ENCODE measurements at regions not wholly inside any gene's neighbourhood (a gene's known extent, or its start where the extent isn't known, plus 50 kb on each side); places are given as distances from the start of the nearest gene placed in this dataset.

DNA sequence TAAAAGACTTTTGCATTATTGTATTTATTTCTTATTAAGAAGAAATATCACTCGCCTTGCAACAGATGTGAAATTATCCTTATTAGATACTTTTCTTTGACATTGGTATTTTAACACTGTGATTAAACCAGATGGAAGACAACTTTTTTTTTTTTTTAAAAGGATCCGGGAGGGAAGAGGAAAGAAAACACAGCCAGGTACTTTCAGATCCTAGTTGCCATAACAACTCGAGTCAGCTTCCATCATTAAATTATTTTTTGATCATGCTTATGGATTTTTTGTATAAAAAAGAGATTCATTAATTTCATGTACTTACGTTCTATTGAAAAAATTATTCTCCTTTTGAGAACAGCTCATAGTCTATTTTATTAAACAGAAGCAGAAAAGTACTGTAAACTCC lies 515.7 kb downstream of the TBC1D4 start:
- no peak for DNase-seq (ENCODE audit: low spot score)

DNA sequence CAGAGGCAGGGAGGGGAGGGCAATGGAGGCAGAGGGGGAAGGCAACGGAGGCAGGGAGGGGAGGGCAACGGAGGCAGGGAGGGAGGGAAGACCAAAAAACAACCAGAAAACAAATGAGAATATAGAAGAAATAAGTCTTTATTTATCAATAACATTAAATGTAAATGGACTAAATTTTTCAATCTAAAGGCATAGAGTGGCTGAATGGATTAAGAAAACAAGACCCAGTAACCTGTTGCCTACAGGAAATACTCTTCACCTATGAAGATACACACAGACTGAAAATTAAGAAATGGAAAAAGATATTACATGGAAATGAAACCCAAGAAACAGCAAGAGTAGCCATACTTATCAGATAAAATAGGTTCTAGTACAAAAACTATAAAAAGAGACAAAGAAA lies 536.3 kb downstream of the TBC1D4 start:
- no peak for DNase-seq (ENCODE audit: low spot score)

DNA sequence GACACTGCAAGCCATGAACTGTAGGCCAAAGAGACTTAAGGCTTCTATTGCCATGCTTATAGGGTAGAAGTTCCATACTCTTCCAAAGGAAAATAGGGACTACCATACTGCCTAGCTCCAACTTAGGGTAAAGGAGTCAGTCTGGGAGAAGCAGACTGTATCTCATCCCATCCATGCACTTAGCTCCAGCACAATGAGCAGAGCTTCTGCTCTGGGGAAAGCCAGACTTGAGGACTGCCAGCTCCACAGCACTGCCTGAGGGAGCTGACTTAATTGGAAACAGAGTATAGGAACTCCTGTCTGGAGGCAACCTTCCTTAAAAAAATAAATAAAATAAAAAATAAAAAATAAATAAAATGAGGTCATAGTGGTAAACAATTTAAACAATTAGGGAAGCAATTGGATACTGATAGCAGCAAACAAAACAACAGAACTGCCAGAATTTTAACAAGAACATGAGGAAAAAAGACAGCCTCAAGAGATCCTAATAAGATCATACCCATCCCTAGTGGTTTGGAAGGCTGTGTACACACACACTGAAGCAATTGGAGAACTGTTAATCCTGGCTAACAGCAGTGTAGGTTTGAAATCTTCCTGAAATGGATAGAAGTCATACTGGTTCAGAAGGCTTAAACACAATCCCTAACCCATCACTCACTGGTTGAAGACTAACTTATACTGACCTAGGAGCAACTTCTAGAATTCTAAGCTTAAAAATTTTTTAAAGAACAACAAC lies 550.1 kb downstream of the TBC1D4 start:
- DNase-seq (ENCODE audit: low spot score), result no peak

DNA sequence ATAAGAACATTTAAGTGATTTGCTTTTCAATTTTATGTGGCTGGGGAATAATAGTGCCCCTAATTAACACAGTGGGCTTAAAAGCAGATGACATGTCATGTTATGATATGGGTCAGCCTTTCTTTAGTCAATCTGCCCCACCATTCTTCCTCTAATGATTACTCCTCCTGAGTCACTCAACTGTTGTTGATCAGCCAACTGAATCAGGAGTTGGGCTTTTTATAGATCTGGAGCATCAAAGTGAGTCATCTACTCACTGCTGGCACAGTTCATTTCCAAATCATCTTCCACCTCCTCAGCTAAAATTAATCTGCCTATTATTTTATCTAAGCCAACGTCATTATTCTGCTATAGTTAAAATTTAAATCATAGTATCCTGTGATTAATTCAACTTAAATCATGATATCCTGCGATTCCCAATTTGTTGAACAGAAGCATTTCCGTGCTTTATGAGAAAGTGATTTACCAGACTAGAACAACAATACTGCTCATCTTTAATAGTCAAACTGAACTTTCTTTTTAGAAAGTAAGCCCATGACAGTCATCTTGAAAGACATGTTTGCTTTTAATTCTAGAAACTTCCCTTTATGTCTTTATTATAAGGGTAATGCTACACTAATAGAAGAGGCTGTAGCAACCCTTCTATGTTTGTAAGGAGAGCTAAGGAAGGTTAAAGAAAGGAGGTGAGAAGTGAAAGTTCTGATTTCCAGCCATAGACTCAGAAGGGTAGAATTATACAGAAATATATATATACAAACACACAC lies 551.4 kb downstream of the TBC1D4 start:
- no peak for DNase-seq (ENCODE audit: low spot score)

DNA sequence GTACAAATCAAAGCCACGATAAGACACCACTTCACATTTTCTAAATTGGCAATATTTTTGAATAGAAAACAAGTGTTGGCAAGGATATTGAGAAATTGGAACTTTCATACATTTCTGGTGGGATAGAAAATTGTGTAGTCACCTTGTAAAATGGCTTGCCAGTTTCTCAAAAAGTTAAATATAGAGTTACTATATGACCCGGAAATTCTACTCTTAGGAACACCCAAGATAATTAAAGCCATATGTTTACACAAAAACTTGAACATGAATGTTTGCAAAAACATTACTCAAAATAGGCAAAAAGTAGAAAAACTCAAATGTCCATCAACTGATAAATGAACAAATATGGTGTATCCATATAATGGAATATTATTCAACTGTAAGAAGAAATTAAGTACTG lies 552.5 kb downstream of the TBC1D4 start:
- no peak for DNase-seq (ENCODE audit: low spot score)

DNA sequence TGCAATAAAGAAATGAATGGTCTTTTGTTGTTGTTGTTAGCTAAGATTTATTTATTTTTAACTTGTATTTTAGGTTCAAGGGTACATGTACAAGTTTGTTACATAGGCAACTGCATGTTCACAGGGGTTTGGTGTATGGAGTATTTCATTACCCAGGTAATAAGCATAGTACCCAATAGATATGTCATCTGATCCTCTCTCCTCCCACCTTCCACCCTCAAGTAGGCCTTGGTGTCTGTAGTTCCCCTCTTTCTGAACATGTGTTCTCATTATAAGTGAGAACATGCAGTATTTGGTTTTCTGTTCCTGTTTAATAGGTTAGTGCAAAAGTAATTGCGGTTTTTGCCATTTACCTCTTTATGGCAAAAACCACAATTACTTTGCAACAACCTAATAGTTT lies 554.1 kb downstream of the TBC1D4 start:
- no peak for DNase-seq (ENCODE audit: low spot score)

DNA sequence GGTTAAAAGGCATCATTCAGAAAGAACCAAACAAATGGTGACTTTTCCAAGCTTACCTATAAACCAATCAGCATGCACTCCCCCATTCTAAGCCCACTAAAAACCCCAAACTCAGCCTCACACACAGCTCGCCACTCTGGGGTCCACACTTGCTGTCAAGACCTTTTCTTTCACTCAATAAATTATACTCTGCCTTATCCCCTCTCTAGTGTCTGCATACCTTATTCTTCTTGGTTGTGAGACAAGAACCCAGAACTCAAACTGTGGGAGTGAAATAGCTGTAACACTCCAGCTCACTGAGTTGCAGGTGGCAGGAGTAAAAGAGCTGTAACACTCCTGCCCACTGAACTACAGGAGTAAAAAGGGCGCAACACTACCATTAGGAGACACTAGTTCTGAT lies 559.0 kb downstream of the TBC1D4 start:
- no peak for DNase-seq (ENCODE audit: low spot score)

DNA sequence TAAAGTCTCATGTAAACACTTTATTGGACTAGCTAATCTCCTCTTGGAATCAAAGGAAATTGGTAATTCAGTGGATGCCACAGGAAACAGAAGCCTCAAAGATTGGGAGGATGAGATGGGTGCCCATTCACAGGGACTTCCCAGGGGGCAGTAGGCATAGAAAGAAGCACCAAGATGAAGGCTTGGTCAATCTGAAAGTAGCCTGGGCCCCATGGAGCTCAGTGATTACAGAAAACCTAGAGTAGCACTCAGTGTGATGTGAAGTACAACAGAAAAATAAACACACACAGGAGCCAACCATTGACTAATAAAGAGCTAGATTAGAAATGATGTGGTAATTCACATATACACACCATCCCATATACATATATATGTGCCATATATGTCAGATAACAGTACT lies 560.6 kb downstream of the TBC1D4 start:
- no peak for DNase-seq (ENCODE audit: low spot score)

DNA sequence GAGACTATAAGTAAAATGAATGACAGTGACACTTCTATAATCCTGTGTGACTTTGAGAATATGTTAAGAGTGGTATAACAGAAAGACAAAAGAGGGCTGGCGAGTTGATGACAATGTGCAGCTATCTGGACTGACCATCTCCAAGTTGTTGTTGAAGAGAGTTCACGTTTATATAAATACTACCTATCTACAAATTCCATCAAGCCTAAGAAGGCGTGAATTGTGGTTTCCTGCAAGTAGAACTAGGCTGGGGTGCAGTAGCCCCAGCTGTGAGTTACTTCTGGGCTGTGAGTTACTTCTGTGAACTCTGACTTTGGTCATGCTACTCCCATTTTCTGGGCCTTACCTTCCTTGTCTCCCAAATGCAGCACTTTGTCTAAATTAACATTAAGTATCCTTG lies 561.0 kb downstream of the TBC1D4 start:
- DNase-seq (ENCODE audit: low spot score), result no peak

DNA sequence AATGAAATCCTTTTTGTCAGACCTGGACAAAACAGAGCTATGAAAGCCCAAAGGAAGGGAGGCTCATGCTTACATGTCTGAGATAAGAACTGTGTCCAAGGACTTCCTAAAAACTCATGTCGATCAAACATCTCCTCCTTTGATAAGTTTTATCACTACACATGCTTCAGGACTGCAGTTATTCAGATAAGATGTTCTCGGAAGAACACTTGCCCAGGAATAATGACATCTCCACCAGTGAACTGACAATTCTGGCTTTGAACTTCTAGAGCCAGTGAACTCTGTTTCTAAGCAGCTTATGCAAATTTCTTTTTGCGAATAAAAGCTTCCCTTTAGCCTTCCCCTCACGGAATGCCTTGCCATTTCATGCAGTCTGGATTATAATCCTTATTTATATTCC lies 561.6 kb downstream of the TBC1D4 start:
- no peak for DNase-seq (ENCODE audit: low spot score)

DNA sequence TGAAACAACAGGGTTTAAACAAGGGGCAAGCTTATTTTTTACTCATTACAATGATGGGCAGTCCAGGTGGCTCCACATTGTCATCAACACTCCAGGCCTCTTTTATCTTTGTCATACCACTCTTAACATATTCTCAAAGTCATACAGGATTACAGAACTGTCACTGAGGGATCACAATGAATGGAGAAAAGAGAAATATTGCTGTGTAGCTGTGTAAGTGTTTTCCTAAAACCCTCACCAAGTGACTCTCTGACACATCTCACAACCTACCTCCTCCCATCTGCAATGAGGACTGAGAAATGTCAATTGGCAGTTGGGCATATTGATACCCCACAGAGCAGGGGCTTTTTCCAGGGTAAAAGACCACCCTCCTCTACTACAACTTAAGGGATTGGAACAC lies 562.1 kb downstream of the TBC1D4 start:
- no peak for DNase-seq (ENCODE audit: low spot score)

DNA sequence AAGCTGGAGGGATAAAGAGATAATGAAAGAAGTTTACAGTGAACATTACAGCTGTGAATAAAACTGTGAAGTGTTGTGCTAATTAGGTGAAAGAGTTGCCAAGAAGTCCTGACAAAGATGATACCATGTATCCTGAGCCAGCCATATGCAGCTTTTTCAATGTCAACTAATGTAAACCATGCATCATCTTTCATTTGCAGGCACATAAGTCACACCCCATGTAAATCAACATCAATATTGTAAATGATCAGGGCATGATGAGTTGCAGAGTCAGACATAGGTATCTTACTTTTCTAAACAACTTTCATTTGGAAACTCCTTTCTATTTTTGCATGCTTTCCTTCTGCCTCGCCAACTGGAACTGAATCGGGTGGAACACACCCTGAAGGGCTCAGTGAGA lies 569.1 kb downstream of the TBC1D4 start:
- DNase-seq (ENCODE audit: low spot score), result no peak

DNA sequence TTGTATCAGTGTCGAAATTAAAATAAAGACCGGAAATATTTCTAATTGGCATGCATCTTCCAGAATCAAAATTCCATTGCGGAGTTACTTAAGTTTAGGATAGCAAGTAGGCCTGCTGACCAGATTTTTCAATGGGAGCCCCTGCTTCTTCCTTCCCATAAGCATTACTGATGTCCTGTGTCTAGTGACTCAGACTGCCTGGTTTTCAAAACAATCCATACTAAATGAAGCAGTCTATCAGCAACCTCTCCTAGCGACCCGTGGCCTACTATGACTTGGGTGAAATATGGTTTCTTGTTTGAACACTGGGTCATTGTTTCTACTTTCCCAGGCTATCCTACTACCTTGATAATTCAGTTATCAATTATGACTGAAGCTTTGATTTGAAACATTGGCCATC lies 571.6 kb downstream of the TBC1D4 start:
- no peak for DNase-seq (ENCODE audit: low spot score)

DNA sequence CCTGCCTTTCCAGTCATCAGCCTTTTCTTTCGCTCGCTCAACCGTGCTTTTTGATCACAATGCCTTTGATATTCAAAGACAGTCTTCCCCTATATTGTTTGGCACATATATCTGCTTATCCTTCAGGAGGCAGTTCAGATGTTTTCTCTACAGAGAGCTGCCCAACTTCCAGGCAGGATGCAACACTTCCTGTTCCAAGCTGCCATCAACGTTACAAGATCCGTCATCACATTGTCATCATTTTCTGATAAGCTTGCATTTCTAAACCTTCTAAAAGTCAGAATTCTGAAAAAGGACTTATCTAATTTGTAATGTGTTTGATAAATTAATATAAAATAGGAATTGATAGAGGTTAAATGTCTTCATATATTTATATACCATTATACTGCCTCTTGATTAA lies 574.2 kb downstream of the TBC1D4 start:
- DNase-seq (ENCODE audit: low spot score), result no peak

DNA sequence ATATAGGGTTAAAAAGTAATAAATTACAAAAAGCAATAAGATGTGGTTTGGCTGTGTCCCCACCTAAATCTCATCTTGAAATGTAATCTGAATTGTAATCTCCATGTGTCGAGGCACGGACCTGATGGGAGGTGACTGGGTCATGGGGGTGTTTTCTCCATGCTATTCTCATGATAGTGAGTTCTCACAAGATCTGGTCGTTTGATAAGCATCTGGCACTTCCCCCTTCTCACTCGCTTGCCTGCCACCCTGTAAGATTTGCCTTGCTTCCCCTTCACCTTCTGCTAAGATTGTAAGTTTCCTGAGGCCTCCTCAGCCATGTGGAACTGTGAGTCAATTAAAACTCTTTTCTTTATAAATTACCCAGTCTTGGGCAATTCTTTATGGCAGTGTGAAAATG lies 577.4 kb downstream of the TBC1D4 start:
- no peak for DNase-seq (ENCODE audit: low spot score)

DNA sequence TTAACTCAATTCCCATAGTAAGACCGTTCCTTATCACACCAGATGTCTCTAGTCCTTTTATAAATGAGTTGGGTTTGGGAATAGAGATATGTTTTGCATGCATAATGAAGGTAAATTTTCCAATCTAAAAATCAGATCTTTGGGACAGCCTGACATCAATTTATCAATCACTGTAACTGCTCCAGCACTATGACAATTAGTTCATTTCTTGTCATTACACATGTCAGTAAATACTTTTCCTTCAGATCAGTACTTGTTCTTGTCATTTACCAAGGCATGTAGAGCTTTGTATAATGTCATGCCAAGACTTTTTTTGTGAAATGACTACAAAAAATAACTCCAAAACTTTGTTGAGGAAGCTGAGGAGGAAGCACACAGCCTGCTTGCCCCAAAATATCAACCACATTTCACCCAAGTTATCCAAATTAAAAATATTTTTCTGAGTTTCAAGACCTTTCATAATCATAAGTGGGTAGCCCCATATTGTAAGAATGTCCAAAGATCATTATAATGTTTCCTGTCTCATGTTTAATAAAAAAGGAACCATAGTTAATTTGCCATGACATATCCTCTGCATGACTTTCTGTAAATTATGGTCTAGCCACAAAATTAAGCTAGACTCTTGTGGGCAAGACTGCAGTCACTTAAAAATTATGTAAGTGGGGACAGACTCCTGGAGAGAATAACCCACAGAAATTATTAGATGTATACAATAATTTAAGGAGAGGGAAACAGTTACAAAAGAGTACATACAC lies 586.8 kb downstream of the TBC1D4 start:
- no peak for DNase-seq (ENCODE audit: low spot score)

DNA sequence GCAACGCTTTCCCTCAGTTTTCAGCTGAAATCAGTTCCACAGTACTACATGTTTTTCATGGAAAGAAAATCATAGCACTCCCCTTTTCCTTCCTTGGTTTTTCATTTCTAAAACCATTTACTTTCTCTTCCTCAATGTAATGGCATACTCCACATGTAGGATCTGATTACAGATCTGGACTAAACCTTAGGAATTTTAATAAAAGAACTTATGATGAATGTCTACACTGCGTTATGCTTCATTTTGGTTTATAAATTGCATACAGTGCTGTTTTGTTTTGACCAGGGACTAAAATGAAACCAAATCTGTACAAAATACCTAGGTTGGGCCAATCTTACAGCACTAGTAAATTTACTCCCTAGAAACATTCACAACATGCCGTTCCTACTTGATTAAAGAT lies 589.9 kb downstream of the TBC1D4 start:
- no peak for DNase-seq (ENCODE audit: low spot score)

DNA sequence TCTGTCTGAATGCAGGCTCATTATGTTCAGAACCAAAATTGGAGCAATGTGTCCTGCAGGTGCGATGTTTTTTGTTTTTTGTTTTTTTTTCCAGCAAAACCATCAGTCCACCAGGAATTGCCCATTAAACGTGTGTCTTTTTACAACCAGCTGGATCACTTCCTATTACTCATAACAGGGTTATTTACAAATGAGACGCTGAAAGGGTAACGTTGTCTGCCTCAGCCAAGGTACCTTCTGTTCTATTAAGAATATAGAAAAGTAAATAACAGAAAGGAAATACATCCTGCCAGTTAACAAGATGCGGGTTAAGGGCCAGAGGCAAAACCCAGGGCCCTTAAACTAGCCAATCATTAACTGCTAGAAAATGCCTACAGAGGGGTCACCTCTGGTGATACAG lies 590.4 kb downstream of the TBC1D4 start:
- DNase-seq (ENCODE audit: low spot score), result no peak

DNA sequence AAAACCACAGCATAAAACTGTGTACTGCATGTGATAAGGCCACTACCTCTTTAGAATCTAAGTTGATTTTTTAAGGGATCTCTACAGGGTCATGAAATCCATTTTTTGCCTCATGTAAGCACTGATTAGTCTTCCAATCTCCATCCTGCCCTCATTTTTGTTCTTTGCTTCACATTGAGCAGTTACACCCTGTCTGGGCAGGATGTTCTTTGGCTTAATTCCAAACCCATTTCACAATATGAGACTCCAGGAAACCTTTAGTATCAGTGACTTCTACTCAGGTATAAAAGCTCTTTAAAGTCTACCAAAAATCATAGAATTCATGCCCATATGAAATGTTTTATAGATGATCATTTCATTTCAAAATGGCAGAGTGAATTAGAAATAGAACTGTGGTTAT lies 592.6 kb downstream of the TBC1D4 start:
- no peak for DNase-seq (ENCODE audit: low spot score)

DNA sequence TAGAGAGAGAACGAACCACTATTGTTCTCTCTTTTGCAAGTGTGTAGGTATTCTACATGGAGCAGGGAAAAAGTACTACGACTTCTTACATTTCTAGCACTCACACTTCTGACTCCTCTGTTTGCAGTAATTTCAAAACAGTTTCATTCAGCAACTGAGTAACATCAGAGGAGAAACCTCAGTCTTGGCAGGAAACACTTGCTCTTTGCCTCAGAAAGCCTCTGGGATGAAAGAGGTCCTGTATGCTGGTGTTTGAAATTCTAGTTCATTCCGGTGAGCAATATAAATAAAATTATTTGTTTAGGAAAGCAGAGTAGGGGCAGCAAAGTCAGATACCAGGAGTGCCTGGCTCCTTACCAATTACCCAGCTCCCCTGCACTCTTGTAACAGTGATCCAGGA lies 595.5 kb downstream of the TBC1D4 start:
- DNase-seq (ENCODE audit: low spot score), result no peak

DNA sequence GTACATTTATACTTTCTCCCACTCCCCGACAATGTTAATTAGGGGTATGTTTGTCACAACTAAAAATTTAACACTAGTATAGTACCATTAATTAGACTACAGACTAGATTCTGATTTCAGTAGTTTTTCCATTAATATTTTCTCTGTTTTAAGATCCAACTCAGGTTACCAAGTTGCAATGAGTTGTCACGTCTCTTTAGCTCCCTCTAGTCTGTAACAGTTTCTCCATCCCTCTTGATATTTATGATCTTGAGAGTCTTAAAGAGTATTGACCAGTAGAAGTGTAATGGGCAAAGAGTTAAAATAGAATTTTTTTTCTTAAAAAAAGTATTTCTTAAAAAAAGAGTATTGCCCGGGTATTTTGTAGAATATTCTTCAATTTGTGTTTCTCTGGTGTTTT lies 598.1 kb downstream of the TBC1D4 start:
- no peak for DNase-seq (ENCODE audit: low spot score)

DNA sequence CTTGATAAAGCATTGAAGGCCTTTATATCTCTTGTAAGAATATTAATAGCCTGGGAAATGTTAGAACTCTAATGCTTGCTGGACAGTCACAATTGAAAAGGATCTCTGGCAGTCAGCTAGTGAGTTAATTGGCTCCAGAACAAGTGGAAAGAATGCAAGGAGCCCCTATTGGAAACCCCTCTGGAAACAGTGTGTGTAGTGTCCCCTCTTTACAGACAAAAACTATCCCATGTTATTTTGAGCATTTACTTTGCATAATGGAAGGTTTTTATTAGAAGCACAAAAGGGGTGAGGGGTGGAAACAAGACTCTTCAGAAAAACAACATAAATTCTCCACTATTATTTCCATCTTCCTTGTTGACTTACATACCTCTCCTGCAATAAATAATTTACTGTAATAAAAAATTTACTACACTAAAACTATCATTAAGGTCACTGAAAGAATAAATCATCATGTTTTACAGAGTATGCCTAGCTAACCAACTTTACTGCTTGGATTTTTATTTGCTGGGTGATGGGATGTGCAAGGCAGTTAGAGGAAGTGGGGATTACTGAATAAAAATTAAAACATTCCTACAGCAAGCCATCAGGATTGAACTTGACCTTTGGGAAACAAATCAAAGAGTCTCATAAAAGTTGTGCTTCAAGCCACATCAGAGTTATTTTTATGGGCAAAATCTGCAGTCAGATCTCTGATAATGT lies 610.4 kb downstream of the TBC1D4 start:
- DNase-seq (ENCODE audit: low spot score), result no peak

DNA sequence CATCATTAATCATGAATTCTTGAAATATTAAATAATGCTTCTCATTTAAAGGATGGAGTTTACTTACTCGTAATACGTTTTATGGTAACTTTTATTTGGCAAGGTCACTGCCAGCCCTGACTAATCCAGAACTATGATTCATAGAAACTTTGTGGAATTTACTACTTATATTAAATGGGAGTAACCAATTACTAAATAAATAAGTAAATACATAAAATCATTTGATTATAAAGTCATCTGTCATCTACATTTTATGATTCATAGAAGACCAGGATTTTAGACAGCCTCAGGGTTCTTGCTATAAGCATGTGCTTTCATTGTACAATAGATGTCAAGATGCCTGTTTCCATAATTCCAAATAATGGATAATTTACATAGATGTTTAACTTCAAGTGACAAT lies 611.1 kb downstream of the TBC1D4 start:
- DNase-seq (ENCODE audit: low spot score), result no peak
